ENCODE measurements at regions not wholly inside any gene's neighbourhood (a gene's known extent, or its start where the extent isn't known, plus 50 kb on each side); places are given as distances from the start of the nearest gene placed in this dataset.

DNA sequence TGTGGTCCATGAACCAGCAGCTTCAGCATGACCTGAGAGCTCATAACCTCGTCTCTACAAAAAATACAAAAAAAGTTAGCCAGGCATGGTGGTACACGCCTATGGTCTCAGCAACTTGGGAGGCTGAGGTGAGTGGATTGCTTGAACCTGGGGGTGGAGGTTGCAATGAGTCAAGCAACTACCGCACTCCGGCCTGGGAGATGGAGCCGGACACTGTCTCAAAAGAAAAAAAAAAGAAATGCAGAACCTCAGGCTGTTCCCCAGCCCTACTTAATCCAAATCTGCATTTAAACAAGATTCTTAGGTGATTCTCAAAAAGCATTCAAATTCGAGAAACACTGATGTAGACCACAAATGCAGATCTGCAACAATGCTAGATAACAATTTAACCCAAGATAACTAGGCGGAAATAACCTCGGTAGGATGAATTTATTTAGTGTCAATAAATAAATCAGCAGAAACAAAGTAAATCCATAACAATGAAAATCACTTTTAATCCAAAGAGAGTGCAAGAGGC, 203.5 kb downstream of the SP3 start:
- Histone ChIP-seq H3K9me3 (no peaks in the 10 kb centered on the region), H3K36me3 (no peaks in the 10 kb centered on the region), H3K27me3 (peaks cover 77% of the 10 kb centered on the region), H3K27ac (no peak overlapping the region), H3K4me1 (ENCODE audit: control insufficient read depth in 1 of 2, insufficient read depth in 1 of 2, low read depth in 1 of 2, low read length in 1 of 2) (no peaks in the 10 kb centered on the region), H3K4me3 (ENCODE audit: low read depth in 1 of 2, low read length in 1 of 2) (no peak overlapping the region)
- TF ChIP-seq, protein P1, sequence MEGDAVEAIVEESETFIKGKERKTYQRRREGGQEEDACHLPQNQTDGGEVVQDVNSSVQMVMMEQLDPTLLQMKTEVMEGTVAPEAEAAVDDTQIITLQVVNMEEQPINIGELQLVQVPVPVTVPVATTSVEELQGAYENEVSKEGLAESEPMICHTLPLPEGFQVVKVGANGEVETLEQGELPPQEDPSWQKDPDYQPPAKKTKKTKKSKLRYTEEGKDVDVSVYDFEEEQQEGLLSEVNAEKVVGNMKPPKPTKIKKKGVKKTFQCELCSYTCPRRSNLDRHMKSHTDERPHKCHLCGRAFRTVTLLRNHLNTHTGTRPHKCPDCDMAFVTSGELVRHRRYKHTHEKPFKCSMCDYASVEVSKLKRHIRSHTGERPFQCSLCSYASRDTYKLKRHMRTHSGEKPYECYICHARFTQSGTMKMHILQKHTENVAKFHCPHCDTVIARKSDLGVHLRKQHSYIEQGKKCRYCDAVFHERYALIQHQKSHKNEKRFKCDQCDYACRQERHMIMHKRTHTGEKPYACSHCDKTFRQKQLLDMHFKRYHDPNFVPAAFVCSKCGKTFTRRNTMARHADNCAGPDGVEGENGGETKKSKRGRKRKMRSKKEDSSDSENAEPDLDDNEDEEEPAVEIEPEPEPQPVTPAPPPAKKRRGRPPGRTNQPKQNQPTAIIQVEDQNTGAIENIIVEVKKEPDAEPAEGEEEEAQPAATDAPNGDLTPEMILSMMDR (IDR thresholded peaks at IDR 0.05), result no peak

DNA sequence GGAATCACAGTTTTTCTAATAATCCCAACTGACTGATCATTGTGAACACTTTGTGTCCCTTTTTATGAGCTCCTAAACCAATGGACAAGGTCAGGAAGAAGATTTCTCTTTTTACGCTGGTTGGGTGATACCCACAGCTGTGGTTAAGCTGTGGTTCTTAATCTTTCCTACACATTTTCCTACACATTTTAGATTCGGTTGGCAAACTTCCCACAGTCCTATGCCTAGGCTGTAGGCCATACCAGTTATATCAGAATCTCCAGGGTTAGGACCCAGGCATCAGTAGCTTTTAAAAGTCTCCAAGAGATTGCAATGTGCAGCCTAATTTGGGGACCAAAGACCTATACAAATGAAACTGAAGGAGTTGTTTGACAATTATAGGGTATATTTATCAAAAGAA, 203.0 kb downstream of the SP3 start:
- no peak overlapping the region for H3K4me3 ChIP-seq (ENCODE audit: low read depth in 1 of 2, low read length in 1 of 2)
- TF ChIP-seq, protein P1 (IDR thresholded peaks at IDR 0.05), result no peak
- H3K4me1 ChIP-seq (ENCODE audit: control insufficient read depth in 1 of 2, insufficient read depth in 1 of 2, low read depth in 1 of 2, low read length in 1 of 2), result no peaks in the 10 kb centered on the region
- H3K27ac ChIP-seq, result no peak overlapping the region
- H3K9me3 ChIP-seq, result no peaks in the 10 kb centered on the region
- peaks cover 82% of the 10 kb centered on the region for H3K27me3 ChIP-seq
- no peaks in the 10 kb centered on the region for H3K36me3 ChIP-seq

DNA sequence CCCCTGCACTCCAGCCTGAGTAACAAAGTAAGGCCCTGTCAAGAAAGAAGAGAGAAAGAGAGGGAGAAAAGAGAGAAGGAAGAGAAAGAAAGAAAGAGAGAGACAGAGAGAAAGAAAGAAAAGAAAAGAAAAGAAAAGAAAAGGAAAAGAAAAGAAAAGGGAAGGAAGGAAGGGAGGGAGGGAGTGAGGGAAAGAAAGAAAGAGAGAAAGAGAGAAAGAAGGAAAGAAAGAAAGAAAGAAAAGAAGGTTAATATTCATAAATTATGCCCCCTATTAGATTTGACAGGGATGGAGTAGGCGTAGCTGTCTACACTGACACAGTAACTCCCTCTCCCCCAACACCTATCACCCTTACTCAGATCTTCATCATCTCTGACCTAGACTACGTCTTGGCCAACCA, 202.3 kb downstream of the SP3 start:
- H3K4me1 ChIP-seq (ENCODE audit: control insufficient read depth in 1 of 2, insufficient read depth in 1 of 2, low read depth in 1 of 2, low read length in 1 of 2), result no peaks in the 10 kb centered on the region
- no peak overlapping the region for H3K27ac ChIP-seq
- H3K27me3 ChIP-seq, result peaks cover 88% of the 10 kb centered on the region
- H3K4me3 ChIP-seq (ENCODE audit: low read depth in 1 of 2, low read length in 1 of 2), result no peak overlapping the region
- H3K9me3 ChIP-seq, result no peaks in the 10 kb centered on the region
- no peaks in the 10 kb centered on the region for H3K36me3 ChIP-seq
- TF ChIP-seq, protein P1 (IDR thresholded peaks at IDR 0.05), result no peak

DNA sequence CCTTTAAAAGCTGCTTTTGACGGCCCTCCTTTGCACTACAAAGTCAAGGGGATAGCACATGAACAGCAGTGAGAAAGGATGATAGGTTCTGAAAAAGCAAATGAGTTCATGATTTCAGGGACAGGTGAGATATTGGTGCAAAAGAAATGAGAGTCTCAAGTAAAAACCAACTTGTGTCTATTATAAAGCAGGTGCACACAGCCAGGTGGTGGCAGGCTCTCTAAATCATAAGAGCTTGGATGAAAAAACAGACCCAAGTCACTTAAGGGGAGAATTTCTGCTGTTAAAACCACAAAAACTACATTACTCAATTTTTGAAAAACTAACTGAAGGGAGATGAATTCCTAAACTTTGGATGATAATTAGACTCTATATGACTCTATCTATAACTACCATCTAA, 201.5 kb downstream of the SP3 start:
- Histone ChIP-seq H3K9me3 (no peaks in the 10 kb centered on the region), H3K27ac (no peak overlapping the region), H3K27me3 (peaks cover 88% of the 10 kb centered on the region), H3K36me3 (no peaks in the 10 kb centered on the region), H3K4me3 (ENCODE audit: low read depth in 1 of 2, low read length in 1 of 2) (no peak overlapping the region), H3K4me1 (ENCODE audit: control insufficient read depth in 1 of 2, insufficient read depth in 1 of 2, low read depth in 1 of 2, low read length in 1 of 2) (no peaks in the 10 kb centered on the region)
- TF ChIP-seq, protein P1 (IDR thresholded peaks at IDR 0.05), result no peak

DNA sequence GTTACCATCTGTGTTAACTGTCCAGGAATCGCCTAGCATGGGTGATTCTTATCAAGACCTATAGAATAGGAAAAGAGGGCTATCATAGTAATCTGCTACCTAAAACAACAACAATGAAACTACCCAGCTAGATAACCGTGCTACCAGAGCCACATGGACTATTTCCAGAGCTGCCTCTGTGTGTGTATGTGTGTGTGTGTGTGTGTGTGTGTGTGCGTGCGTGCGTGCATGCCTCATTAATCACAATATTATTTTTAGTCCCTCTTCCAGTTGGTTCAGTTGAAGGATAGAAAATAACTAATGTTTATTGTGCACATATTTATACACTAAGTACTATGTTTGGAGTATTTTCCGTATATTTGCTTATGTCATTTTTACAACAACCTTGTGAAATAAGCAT, 201.1 kb downstream of the SP3 start:
- peaks cover 84% of the 10 kb centered on the region for H3K27me3 ChIP-seq

More for the DNA sequence above, 201.1 kb downstream of the SP3 start:
- H3K27ac ChIP-seq, result no peak overlapping the region
- no peaks in the 10 kb centered on the region for H3K9me3 ChIP-seq
- no peaks in the 10 kb centered on the region for H3K36me3 ChIP-seq
- H3K4me3 ChIP-seq (ENCODE audit: low read depth in 1 of 2, low read length in 1 of 2), result no peak overlapping the region
- TF ChIP-seq, protein P1 (IDR thresholded peaks at IDR 0.05), result no peak
- no peaks in the 10 kb centered on the region for H3K4me1 ChIP-seq (ENCODE audit: control insufficient read depth in 1 of 2, insufficient read depth in 1 of 2, low read depth in 1 of 2, low read length in 1 of 2)
